Heart left ventricle (tissue), 16 donors: ENCODE measurements at regions not wholly inside any gene's neighbourhood (a gene's known extent, or its start where the extent isn't known, plus 50 kb on each side); places are given as distances from the start of the nearest gene placed in this dataset.

Experiments used
- ATAC-seq, 4 donors: fragments of 200-7000 bp; cut with Tn5 transposase; one replicate each; pipeline ENCODE4 v1.9.1; 2020 to 2022; ENCODE audit warnings: moderate library complexity in 4 of 4, mild to moderate bottlenecking in 3 of 4, moderate number of reproducible peaks in 1 of 4
- DNase-seq, 5 donors: peaks; one replicate each; pipeline ENCODE4 v3.0.0-alpha.2; 2020
- H3K27ac ChIP-seq, 12 donors: fragments of 200-600 bp; sonication (generic) in 4 of 12; one replicate each; pipeline versions ENCODE4 v1.5.0 to v1.8.0; 2016 to 2022; ENCODE audit warnings: mild to moderate bottlenecking in 2 of 12
- H3K27me3 ChIP-seq, 9 donors: fragments of 200-600 bp; sonication (generic) in 2 of 9; one replicate each; pipeline versions ENCODE4 v1.5.1 to v1.8.0; 2016 to 2022; ENCODE audit warnings: mild to moderate bottlenecking in 3 of 9
- H3K36me3 ChIP-seq, 9 donors: fragments of 200-600 bp; sonication (generic) in 2 of 9; one replicate each; pipeline versions ENCODE4 v1.5.0 to v1.8.0; 2018 to 2022; ENCODE audit warnings: mild to moderate bottlenecking in 2 of 9
- H3K4me1 ChIP-seq, 12 donors: fragments of 200-600 bp; sonication (generic) in 4 of 12; one replicate each; pipeline versions ENCODE4 v1.5.0 to v1.8.0; 2016 to 2022; ENCODE audit warnings: mild to moderate bottlenecking in 3 of 12
- H3K4me3 ChIP-seq, 12 donors: fragments of 200-600 bp; sonication (generic) in 4 of 12; one replicate each; pipeline versions ENCODE4 v1.5.0 to v1.8.0; 2017 to 2022; ENCODE audit warnings: mild to moderate bottlenecking in 9 of 12, moderate library complexity in 4 of 12
- H3K9me3 ChIP-seq, 12 donors: fragments of 200-600 bp; sonication (generic) in 4 of 12; one replicate each; pipeline versions ENCODE4 v1.5.0 to v1.8.0; 2016 to 2022; ENCODE audit warnings: mild to moderate bottlenecking in 1 of 12
- CTCF ChIP-seq, 12 donors: fragments of 200-600 bp; sonication (generic) in 4 of 12; IDR thresholded peaks; one replicate each; pipeline versions ENCODE4 v1.5.0 to v1.8.0; 2018 to 2022; ENCODE audit warnings: antibody characterized with exemption in 12 of 12, mild to moderate bottlenecking in 5 of 12
- POLR2A ChIP-seq, 2 donors: fragments of 450-650 bp; IDR thresholded peaks; one replicate each; pipeline ENCODE4 v1.6.1; 2017; ENCODE audit warnings: antibody characterized with exemption in 2 of 2, mild to moderate bottlenecking in 2 of 2, moderate library complexity in 2 of 2
- WGBS, 4 donors: extraction: QIAGEN DNeasy Blood & Tissue Kit in 2 of 4; methylation state at CpG; one replicate each; pipeline versions ENCODE4 v1.1.5 to v1.1.7; 2013 to 2018; 5-methylcytosine and 5-hydroxymethylcytosine counted together
- intact Hi-C, 10 donors: fragments of 100-400 bp; cut with DNase I; formaldehyde crosslinking; loops; one replicate each; pipeline versions ENCODE4 v1.11.1 to v1.14.2; 2022
- donor health status: ischemic (EF 13 %, LVEDD 7.1; RV severe dilation, severe dysfunction).
- donor health status: healthy with polysubstance abuse.
- donor health status: DM: no; HTN: yes; CAD: no.
- donor health status: DM: no; HTN: no; CAD: no.
- donor health status: ischemic (EF 25% LVEDD 6.9; RV normal size, moderate dysfunction).
- donor health status: ischemic (EF 25% LVEDD 5.7; RV mildly dilated, moderate dysfunction).
- donor health status: healthy.
- donor health status: DM: yes; HTN: yes; CAD: no.
- donor health status: ischemic (EF 35%, LVEDD 5.7; RV mildly dilated, moderate dysfunction).
- donor health status: nonischemic (EF 11% LVEDD 7.7; RV severe dilation, severe dysfunction).
- donor health status: DM: yes; HTN: yes; CAD: no.
- donor health status: PGD.
- donor health status: ischemic (EF 29% LVEDD 5.4; RV normal size, mild dysfunction).
- donor health status: nonischemic (EF 23%, LVEDD 6.1; RV moderate dilation, normal function).

DNA sequence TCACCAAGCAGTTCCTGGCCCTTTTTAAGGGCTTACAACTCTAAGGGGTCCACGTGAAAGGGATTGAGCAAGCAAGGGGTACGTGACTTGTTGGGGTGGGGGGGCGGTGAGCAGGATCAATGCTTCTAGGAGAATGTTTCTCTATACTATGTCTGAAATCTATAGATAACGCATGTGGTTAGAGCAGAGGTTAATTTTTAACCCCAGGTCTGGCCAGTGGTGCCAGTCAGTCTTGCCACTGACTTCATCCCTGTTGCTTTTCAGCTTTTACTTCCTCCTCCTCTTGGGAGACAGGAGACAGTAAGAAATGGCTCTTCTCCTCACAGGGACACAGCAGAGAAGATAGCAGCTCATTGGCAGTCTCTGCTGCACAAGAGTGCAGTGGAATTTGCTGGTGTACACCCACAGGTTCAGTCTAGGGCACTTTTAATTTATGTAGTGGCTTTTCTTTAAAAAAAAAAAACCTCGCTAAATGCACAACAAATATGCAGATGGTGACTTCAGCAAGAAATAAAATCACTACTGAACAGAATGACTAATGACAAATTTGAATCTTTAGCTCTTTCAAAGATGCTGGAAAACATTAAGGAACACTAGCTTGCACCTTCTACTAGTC, 190.5 kb downstream of the CCNG2 start:
- no peaks in the 10 kb centered on the region for H3K4me1 ChIP-seq
- no peak overlapping the region for H3K27ac ChIP-seq
- intact Hi-C loops, result no loop called here
- H3K36me3 ChIP-seq, result no peaks in the 10 kb centered on the region
- peaks cover 0 to 4% (median 0%) of the 10 kb centered on the region in 9 donors for H3K27me3 ChIP-seq
- TF ChIP-seq CTCF (IDR thresholded peaks at IDR 0.05) (no peak), POLR2A (IDR thresholded peaks at IDR 0.05) (no peak)
- ATAC-seq (no peak), DNase-seq (no peak)
- peaks cover 0 to 13% (median 6%) of the 10 kb centered on the region in 12 donors for H3K9me3 ChIP-seq
- H3K4me3 ChIP-seq, result no peak overlapping the region
- 79 to 89% (median 81%) methylated on average over 5 of the region's 5 CpGs for WGBS, 4 donors

DNA sequence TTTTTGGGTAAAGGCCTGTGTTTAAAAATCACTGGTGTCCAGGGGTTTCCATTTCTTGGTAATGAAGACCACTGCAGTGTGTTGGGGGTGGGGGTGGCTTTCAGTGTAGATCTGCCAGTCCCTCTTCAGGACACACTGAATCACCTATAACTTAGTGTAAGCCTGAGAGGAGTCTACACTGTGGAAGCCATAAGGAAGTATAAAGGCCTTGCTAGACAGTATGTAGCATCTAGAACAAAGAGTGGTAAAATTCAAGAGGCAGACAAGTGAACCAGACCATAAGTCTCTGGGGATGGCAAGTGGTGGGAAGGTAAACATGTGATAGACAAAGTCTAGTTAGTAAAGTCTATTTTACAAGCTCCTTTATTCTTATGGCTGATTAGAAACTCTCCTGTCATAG, 191.8 kb downstream of the CCNG2 start:
- DNase-seq, result no peak

GRCh38 chr4:77349364-77349763, 192.4 kb downstream of the CCNG2 start:
- DNase-seq (no peak), ATAC-seq (no peak)
- H3K36me3 ChIP-seq, result no peaks in the 10 kb centered on the region
- WGBS, 4 donors, result 75 to 89% (median 82%) methylated on average over 3 of the region's 3 CpGs
- intact Hi-C loops, result no loop called here
- no peaks in the 10 kb centered on the region for H3K9me3 ChIP-seq
- no peaks in the 10 kb centered on the region for H3K4me1 ChIP-seq
- no peak for TF ChIP-seq POLR2A (IDR thresholded peaks at IDR 0.05)
- no peak for TF ChIP-seq CTCF (IDR thresholded peaks at IDR 0.05)
- no peak overlapping the region for H3K4me3 ChIP-seq
- no peaks in the 10 kb centered on the region for H3K27me3 ChIP-seq
- no peak overlapping the region for H3K27ac ChIP-seq

More for the DNA sequence above, 191.8 kb downstream of the CCNG2 start:
- no peak overlapping the region for H3K27ac ChIP-seq
- H3K36me3 ChIP-seq, result no peaks in the 10 kb centered on the region
- H3K9me3 ChIP-seq, result no peaks in the 10 kb centered on the region
- H3K27me3 ChIP-seq, result peaks cover 0 to 2% (median 0%) of the 10 kb centered on the region in 9 donors
- intact Hi-C loops, result no loop called here
- H3K4me3 ChIP-seq, result no peak overlapping the region
- no peak for ATAC-seq
- TF ChIP-seq CTCF (IDR thresholded peaks at IDR 0.05) (no peak), POLR2A (IDR thresholded peaks at IDR 0.05) (no peak)
- H3K4me1 ChIP-seq, result no peaks in the 10 kb centered on the region

DNA sequence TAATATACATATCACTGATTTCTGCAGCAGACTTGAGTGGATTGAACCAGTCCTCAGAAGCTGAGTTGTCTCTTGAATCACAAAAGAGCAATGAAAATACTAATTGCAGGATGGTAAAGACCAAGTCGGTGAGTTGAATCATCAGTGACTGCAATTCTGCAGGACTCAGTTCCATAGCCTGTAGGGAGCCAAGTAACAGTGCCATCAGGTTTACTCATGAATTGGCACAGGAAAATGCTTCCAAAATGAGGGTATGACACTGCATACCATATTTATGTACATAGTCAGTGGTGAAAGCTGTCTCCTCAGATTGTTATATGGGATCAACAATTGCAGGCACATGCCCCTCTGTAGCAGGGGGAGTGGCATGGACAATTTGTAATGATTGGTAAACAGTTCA, 192.8 kb downstream of the CCNG2 start:
- intact Hi-C loops, result loop anchor here in 1 of 10 donors (10.0 kb wide), 1 partner anchor 835 kb away; no protein-coding TSS in a partner anchor
- Histone ChIP-seq H3K27me3 (no peaks in the 10 kb centered on the region), H3K4me1 (no peaks in the 10 kb centered on the region), H3K9me3 (no peaks in the 10 kb centered on the region), H3K36me3 (no peaks in the 10 kb centered on the region), H3K27ac (no peak overlapping the region), H3K4me3 (no peak overlapping the region)
- WGBS, 4 donors, result 91 to 94% (median 93%) methylated on average over 1 of the region's 1 CpG
- no peak for TF ChIP-seq CTCF (IDR thresholded peaks at IDR 0.05)
- TF ChIP-seq POLR2A (IDR thresholded peaks at IDR 0.05), result no peak
- DNase-seq, result no peak
- ATAC-seq, result no peak
